ENCODE measurements at regions not wholly inside any gene's neighbourhood (a gene's known extent, or its start where the extent isn't known, plus 50 kb on each side); places are given as distances from the start of the nearest gene placed in this dataset.

GRCh38 chrX:118251271-118251670 lies 94.6 kb upstream of the WDR44 start:
- H3K4me3 ChIP-seq (ENCODE audit: low read depth, low read length): no peak overlapping the region
- TF ChIP-seq CTCF (IDR thresholded peaks at IDR 0.05; ENCODE audit: low read depth, low read length): no peak

- TF ChIP-seq CTCF (IDR thresholded peaks at IDR 0.05; ENCODE audit: low read depth, low read length): no peak
Observed at GRCh38 chrX:118252967-118253366, 92.9 kb upstream of the WDR44 start.

GRCh38 chrX:118254611-118255010 lies 91.3 kb upstream of the WDR44 start:
- H3K4me3 ChIP-seq (ENCODE audit: low read depth, low read length): no peak overlapping the region
- peak; percentile 58; the same call in 1 of the 2 replicates for TF ChIP-seq CTCF (IDR thresholded peaks at IDR 0.05; ENCODE audit: low read depth, low read length)

More at GRCh38 chrX:118252967-118253366, 92.9 kb upstream of the WDR44 start:
- no peak overlapping the region for H3K4me3 ChIP-seq (ENCODE audit: low read depth, low read length)

- H3K4me3 ChIP-seq (ENCODE audit: low read depth, low read length): no peak overlapping the region
- TF ChIP-seq CTCF (IDR thresholded peaks at IDR 0.05; ENCODE audit: low read depth, low read length): no peak
Observed at GRCh38 chrX:118255921-118256320, 90.0 kb upstream of the WDR44 start.

- TF ChIP-seq CTCF (IDR thresholded peaks at IDR 0.05; ENCODE audit: low read depth, low read length): no peak
- H3K4me3 ChIP-seq (ENCODE audit: low read depth, low read length): no peak overlapping the region
Observed at GRCh38 chrX:118257781-118258180, 88.1 kb upstream of the WDR44 start.

GRCh38 chrX:118259213-118259612 lies 86.7 kb upstream of the WDR44 start:
- TF ChIP-seq CTCF (IDR thresholded peaks at IDR 0.05; ENCODE audit: low read depth, low read length): no peak
- no peak overlapping the region for H3K4me3 ChIP-seq (ENCODE audit: low read depth, low read length)

GRCh38 chrX:118261151-118261550 lies 84.8 kb upstream of the WDR44 start:
- TF ChIP-seq CTCF (IDR thresholded peaks at IDR 0.05; ENCODE audit: low read depth, low read length): no peak
- no peak overlapping the region for H3K4me3 ChIP-seq (ENCODE audit: low read depth, low read length)
